MM.1S (cell line): ENCODE measurements at regions not wholly inside any gene's neighbourhood (a gene's known extent, or its start where the extent isn't known, plus 50 kb on each side); places are given as distances from the start of the nearest gene placed in this dataset.

Experiments used
- CTCF ChIP-seq: fragments of 300-600 bp; sonication (generic); IDR thresholded peaks from 2 replicates; pipeline ENCODE4 v1.5.1; 2016; ENCODE audit warnings: antibody characterized with exemption, low read length, mixed read lengths
- EZH2 ChIP-seq: fragments of 300-600 bp; sonication (generic); optimal IDR thresholded peaks from 2 replicates; pipeline ENCODE3; 2017; ENCODE audit warnings: low read depth, mild to moderate bottlenecking, antibody characterized with exemption, low read length, mixed read lengths
- EZH2phosphoT487 ChIP-seq: fragments of 300-600 bp; sonication (generic); IDR thresholded peaks from 2 replicates; pipeline ENCODE4 v1.6.1; 2018; ENCODE audit warnings: antibody characterized with exemption, low read length

DNA sequence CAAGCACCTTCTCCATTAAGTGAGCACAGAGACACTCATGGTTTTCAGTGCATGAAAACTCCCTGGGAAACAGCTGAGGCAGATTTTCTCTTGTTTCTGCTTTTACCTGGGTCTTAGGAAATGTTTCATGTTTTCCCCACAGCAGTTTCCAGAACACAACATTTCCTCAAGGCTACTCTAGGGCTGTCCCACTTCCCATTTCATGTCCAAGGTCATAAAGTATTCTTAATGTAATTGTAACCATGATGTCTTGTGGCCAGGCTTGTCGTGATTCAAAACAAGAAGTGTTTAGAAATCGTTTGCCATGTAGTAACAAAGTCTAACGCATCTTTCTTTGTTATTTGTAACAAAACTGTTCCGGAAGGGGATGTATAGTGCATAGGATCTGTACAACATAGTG is 83.8 kb upstream of the NRP1 start:
- TF ChIP-seq CTCF (no peak), EZH2 (no peak), EZH2phosphoT487 (no peak)
